ENCODE measurements at regions not wholly inside any gene's neighbourhood (a gene's known extent, or its start where the extent isn't known, plus 50 kb on each side); places are given as distances from the start of the nearest gene placed in this dataset.

GRCh38 chrX:140249088-140249487 is 255.8 kb downstream of the SOX3 start:
- no peaks in the 10 kb centered on the region for H3K9me3 ChIP-seq (replicated peaks; ENCODE audit: control insufficient read depth, insufficient read depth, low read depth, low read length)
- H3K9me1 ChIP-seq (ENCODE audit: control insufficient read depth, insufficient read depth, low read length), result no peaks in the 10 kb centered on the region
- no peaks in the 10 kb centered on the region for H3K79me2 ChIP-seq (ENCODE audit: control insufficient read depth, insufficient read depth, low read length)
- no peak overlapping the region for H3K4me3 ChIP-seq
- ChIA-PET CTCF (ENCODE audit: low intra/inter-chr PET ratio) (no interaction called here), POLR2A (no interaction called here)
- in situ Hi-C loops (cut with MboI) (no loop called here), intact Hi-C loops (cut with micrococcal nuclease) (no loop called here)
- no peak for ATAC-seq
- H4K20me1 ChIP-seq (replicated peaks; ENCODE audit: control insufficient read depth, insufficient read depth, low read length), result no peaks in the 10 kb centered on the region
- no peak overlapping the region for H2AFZ ChIP-seq (ENCODE audit: low read depth, low read length)
- H3K36me3 ChIP-seq (ENCODE audit: control insufficient read depth, insufficient read depth, low read length), result no peaks in the 10 kb centered on the region
- FAIRE-seq, result no peak
- H3K27me3 ChIP-seq (ENCODE audit: control insufficient read depth in 2 of 2, insufficient read depth in 2 of 2, low read length in 2 of 2), result no peaks in the 10 kb centered on the region
- no TSS peak for BruUV-seq (replicated peaks)
- no peak overlapping the region for H3K27ac ChIP-seq (ENCODE audit: extremely low read depth, low read depth, low read length)
- 0% methylated on average over 7 of the region's 8 CpGs for WGBS (ENCODE audit: insufficient coverage, low coverage, missing lambda C conversion rate)
- H3K9ac ChIP-seq (ENCODE audit: insufficient read depth in 1 of 2, low read depth in 2 of 2, low read length in 2 of 2), result no peak overlapping the region
- no peaks in the 10 kb centered on the region for H3K4me1 ChIP-seq (replicated peaks in 1 of 2; ENCODE audit: control insufficient read depth in 2 of 2, insufficient read depth in 2 of 2, low read length in 2 of 2)
- no peak for DNase-seq (ENCODE audit: extremely low read depth in 1 of 4, low spot score in 3 of 4)
- H3K4me2 ChIP-seq (ENCODE audit: insufficient read depth, low read length), result no peak overlapping the region
- TF ChIP-seq RUNX1 (IDR thresholded peaks at IDR 0.05; ENCODE audit: low read depth), result no peak
- TF ChIP-seq HDAC8 (tag; IDR thresholded peaks at IDR 0.05), result no peak
- TF ChIP-seq MGA (IDR thresholded peaks at IDR 0.05), result no peak
- TF ChIP-seq SFPQ (IDR thresholded peaks at IDR 0.05; ENCODE audit: low read depth, low read length), result no peak
- no peak for TF ChIP-seq HMGN3 (IDR thresholded peaks at IDR 0.05; ENCODE audit: borderline replicate concordance, extremely low read depth, insufficient read length, low read depth, low read length)
- TF ChIP-seq NCOA2 (IDR thresholded peaks at IDR 0.05; ENCODE audit: partially characterized antibody in 2 of 2), result no peak
- no peak for TF ChIP-seq SIN3A (IDR thresholded peaks at IDR 0.05; ENCODE audit: borderline replicate concordance in 2 of 2, control insufficient read depth in 1 of 2, low read depth in 2 of 2, low read length in 2 of 2)
- TF ChIP-seq POLR2B (IDR thresholded peaks at IDR 0.05; ENCODE audit: low read depth, partially characterized antibody), result no peak
